Loucy (cell line): ENCODE measurements at regions not wholly inside any gene's neighbourhood (a gene's known extent, or its start where the extent isn't known, plus 50 kb on each side); places are given as distances from the start of the nearest gene placed in this dataset.

ENCODE experiments used
- CTCF ChIP-seq: fragments of 200-600 bp; sonication (generic); conservative IDR thresholded peaks from 2 replicates; pipeline ENCODE4 v1.5.1; 2014; ENCODE audit warnings: mild to moderate bottlenecking, antibody characterized with exemption, low read length
- EZH2phosphoT487 ChIP-seq: fragments of 200-600 bp; IDR thresholded peaks from 2 replicates; pipeline ENCODE4 v1.6.1; 2018; ENCODE audit warnings: antibody characterized with exemption, mild to moderate bottlenecking, moderate library complexity, borderline replicate concordance

GRCh38 chr9:129453734-129454133 lies 167.2 kb downstream of the C9orf50 start:
- TF ChIP-seq CTCF = no peak
- TF ChIP-seq EZH2phosphoT487 = no peak
